Progenitor cell of endocrine pancreas (in vitro differentiated cells): ENCODE measurements at regions not wholly inside any gene's neighbourhood (a gene's known extent, or its start where the extent isn't known, plus 50 kb on each side); places are given as distances from the start of the nearest gene placed in this dataset.

Experiments
- DNase-seq: peaks from one replicate; pipeline ENCODE4 v3.0.0; 2021; ENCODE audit warnings: low spot score; ENCODE audit not compliant: unreplicated experiment
- H3K27ac Mint-ChIP-seq: 2 replicates; pipeline ENCODE4 v1.8.0; 2021; ENCODE audit warnings: mild to moderate bottlenecking, moderate library complexity, mixed read lengths
- H3K27me3 Mint-ChIP-seq: 2 replicates; pipeline ENCODE4 v1.8.0; 2021; ENCODE audit warnings: mixed read lengths
- H3K36me3 Mint-ChIP-seq: 2 replicates; pipeline ENCODE4 v1.8.0; 2022; ENCODE audit warnings: mixed read lengths; ENCODE audit not compliant: insufficient read depth
- H3K4me1 Mint-ChIP-seq: 2 replicates; pipeline ENCODE4 v1.8.0; 2021; ENCODE audit warnings: low read depth, mixed read lengths
- H3K4me3 Mint-ChIP-seq: 2 replicates; pipeline ENCODE4 v1.8.0; 2021; ENCODE audit warnings: low read depth, mild to moderate bottlenecking, moderate library complexity, mixed read lengths
- H3K9me3 Mint-ChIP-seq: 2 replicates; pipeline ENCODE4 v1.8.0; 2021; ENCODE audit warnings: low read depth, mixed read lengths
- CTCF ChIP-seq: fragments of 200-600 bp; sonication (generic); IDR thresholded peaks from one replicate; pipeline ENCODE4 v1.5.0; 2021; ENCODE audit warnings: antibody characterized with exemption, mild to moderate bottlenecking; ENCODE audit not compliant: unreplicated experiment

DNA sequence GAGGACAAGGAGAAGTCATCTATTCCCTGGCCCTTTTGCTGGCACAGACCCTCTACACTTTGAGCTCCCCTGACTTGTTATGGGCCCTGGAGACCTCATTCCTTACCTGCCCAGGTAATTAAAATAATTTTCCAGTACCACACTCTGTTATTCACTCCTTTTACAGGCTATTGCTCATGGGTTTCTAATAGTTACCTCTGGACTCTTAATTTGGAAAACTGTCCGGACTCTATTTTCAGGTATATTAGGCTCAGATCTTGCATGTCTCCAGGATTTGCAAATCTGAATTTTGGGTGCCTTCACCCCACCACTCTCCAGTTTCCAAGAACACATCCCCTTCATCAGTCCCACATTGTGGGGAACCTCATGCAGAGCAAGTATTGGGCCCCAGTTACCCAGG, 186.8 kb upstream of the SESN3 start:
- H3K9me3 Mint-ChIP-seq, result no peaks in the 10 kb centered on the region
- no peak overlapping the region for H3K27ac Mint-ChIP-seq
- H3K27me3 Mint-ChIP-seq, result no peaks in the 10 kb centered on the region
- H3K36me3 Mint-ChIP-seq, result no peaks in the 10 kb centered on the region
- TF ChIP-seq CTCF, result no peak
- H3K4me3 Mint-ChIP-seq, result no peak overlapping the region
- no peak for DNase-seq
- peaks cover 4% of the 10 kb centered on the region for H3K4me1 Mint-ChIP-seq

DNA sequence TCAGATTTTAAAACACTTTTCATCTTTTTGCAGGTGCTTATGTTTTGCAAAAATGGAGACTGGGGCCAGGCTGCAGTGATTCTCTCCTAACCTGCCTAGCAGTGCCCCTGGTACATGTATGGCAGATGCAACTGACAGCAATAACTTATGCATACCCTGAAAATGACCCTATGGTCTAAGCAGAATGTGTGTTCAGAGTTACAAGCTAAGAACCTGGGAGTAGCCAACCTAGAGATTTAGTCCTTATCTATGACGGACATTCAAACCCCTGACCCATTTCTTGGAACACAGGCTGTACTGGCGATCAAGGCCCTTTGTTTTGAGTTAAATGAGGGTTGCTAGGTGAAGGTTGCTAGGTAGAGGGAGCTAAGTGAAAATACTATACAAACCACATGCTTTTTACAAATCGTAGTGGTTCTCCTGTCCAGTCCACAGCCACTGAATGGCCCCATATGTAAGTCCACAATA, 184.9 kb upstream of the SESN3 start:
- DNase-seq, result no peak
- Mint-ChIP-seq H3K27ac (no peak overlapping the region), H3K4me1 (peaks cover 4% of the 10 kb centered on the region), H3K27me3 (no peaks in the 10 kb centered on the region), H3K36me3 (no peaks in the 10 kb centered on the region), H3K9me3 (no peaks in the 10 kb centered on the region), H3K4me3 (no peak overlapping the region)
- TF ChIP-seq CTCF, result no peak

DNA sequence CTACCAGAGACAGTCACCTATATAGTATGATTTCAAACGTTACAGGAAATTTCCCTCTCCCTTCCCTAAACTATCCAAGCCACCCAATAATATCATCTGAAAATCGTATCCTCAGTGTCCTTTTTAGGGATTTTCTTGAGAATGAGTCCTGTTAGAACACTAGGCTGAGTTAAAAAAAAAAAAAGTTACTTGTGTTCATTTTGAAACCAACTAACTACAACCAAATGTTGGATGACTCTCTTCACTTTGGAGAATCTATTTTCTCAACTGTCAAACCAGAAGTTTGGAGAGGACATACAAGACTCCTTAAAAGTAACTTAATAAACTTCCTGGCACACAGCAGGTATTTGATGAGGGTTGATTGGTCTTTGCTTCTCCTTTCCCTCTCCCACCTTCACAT, 183.2 kb upstream of the SESN3 start:
- Mint-ChIP-seq H3K4me3 (no peak overlapping the region), H3K9me3 (no peaks in the 10 kb centered on the region), H3K27ac (no peak overlapping the region), H3K36me3 (no peaks in the 10 kb centered on the region), H3K4me1 (peaks cover 1% of the 10 kb centered on the region), H3K27me3 (no peaks in the 10 kb centered on the region)
- no peak for DNase-seq
- no peak for TF ChIP-seq CTCF

- no peaks in the 10 kb centered on the region for H3K36me3 Mint-ChIP-seq
- no peak overlapping the region for H3K4me3 Mint-ChIP-seq
- DNase-seq, result no peak
- no peak overlapping the region for H3K27ac Mint-ChIP-seq
- peaks cover 1% of the 10 kb centered on the region for H3K4me1 Mint-ChIP-seq
- H3K27me3 Mint-ChIP-seq, result no peaks in the 10 kb centered on the region
- no peak for TF ChIP-seq CTCF
- H3K9me3 Mint-ChIP-seq, result no peaks in the 10 kb centered on the region
These were observed 182.8 kb upstream of the SESN3 start for GRCh38 chr11:95413761-95414160.

DNA sequence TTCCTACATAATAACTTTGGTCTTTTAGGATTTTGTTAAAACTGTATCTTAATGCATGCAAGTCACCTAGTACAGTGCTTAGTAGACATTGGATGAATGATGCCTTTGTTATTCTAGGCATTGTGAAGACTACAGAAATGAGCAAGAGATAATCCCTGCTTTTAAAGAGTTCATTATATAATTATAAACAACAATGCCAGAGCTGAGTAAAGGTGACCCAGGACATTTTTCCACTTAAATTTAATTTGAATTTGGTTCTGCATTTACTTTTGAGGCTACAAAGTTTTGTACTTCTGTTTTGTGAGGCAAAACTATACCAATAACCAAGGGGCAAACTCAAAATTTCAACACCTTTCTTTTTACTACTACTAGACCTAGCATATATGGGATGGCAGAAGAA, 182.0 kb upstream of the SESN3 start:
- Mint-ChIP-seq H3K4me3 (no peak overlapping the region), H3K36me3 (no peaks in the 10 kb centered on the region), H3K4me1 (peaks cover 1% of the 10 kb centered on the region), H3K27ac (no peak overlapping the region), H3K9me3 (no peaks in the 10 kb centered on the region), H3K27me3 (no peaks in the 10 kb centered on the region)
- no peak for DNase-seq
- no peak for TF ChIP-seq CTCF
